ACHN (cell line): ENCODE measurements at regions not wholly inside any gene's neighbourhood (a gene's known extent, or its start where the extent isn't known, plus 50 kb on each side); places are given as distances from the start of the nearest gene placed in this dataset.
A peak's percentile ranks its signal among the peaks of the same experiment; 100 is the strongest.

Experiments
- DNase-seq: peaks from one replicate; pipeline ENCODE4 v3.0.0-alpha.2; 2015
- in situ Hi-C: cut with HindIII; loops from 2 replicates; pipeline ENCODE4 v1.10.0; 2017; ENCODE audit warnings: low sequenced_read_pairs, low pct_ligation_motif_present, low pct_unique_long_range_greater_than_20kb

- in situ Hi-C loops, result no loop called here
- DNase-seq, result no peak
Observed at GRCh38 chr18:41849632-41850031, 105.4 kb upstream of the PIK3C3 start.

GRCh38 chr18:41845563-41845962 is 109.5 kb upstream of the PIK3C3 start:
- in situ Hi-C loops, result no loop called here
- no peak for DNase-seq

- DNase-seq, result no peak
- in situ Hi-C loops, result no loop called here
Observed at GRCh38 chr18:41842886-41843285, 112.1 kb upstream of the PIK3C3 start.

- no peak for DNase-seq
Observed at GRCh38 chr18:41829647-41830516, 125.2 kb upstream of the PIK3C3 start.

GRCh38 chr18:41828137-41828536 is 126.9 kb upstream of the PIK3C3 start:
- in situ Hi-C loops, result no loop called here
- DNase-seq, result no peak

More at GRCh38 chr18:41829647-41830516, 125.2 kb upstream of the PIK3C3 start:
- in situ Hi-C loops, result no loop called here

- in situ Hi-C loops, result no loop called here
- DNase-seq, result no peak
Observed at GRCh38 chr18:41820784-41821183, 134.2 kb upstream of the PIK3C3 start.

GRCh38 chr18:41818381-41819355 is 136.4 kb upstream of the PIK3C3 start:
- in situ Hi-C loops, result no loop called here
- DNase-seq, result no peak

- DNase-seq, result no peak
- in situ Hi-C loops, result no loop called here
Observed at GRCh38 chr18:41814651-41815050, 140.4 kb upstream of the PIK3C3 start.

GRCh38 chr18:41809652-41810051 is 145.4 kb upstream of the PIK3C3 start:
- no peak for DNase-seq
- in situ Hi-C loops, result no loop called here

- in situ Hi-C loops, result no loop called here
- DNase-seq, result no peak
Observed at GRCh38 chr18:41805341-41805740, 149.7 kb upstream of the PIK3C3 start.

- DNase-seq, result no peak
- in situ Hi-C loops, result no loop called here
Observed at GRCh38 chr18:41798879-41799278, 156.2 kb upstream of the PIK3C3 start.

GRCh38 chr18:41790687-41791086 is 164.3 kb upstream of the PIK3C3 start:
- DNase-seq, result peak; percentile 4
- in situ Hi-C loops, result no loop called here

- in situ Hi-C loops, result no loop called here
Observed at GRCh38 chr18:41789001-41789400, 166.0 kb upstream of the PIK3C3 start.

GRCh38 chr18:41783879-41784278 is 171.2 kb upstream of the PIK3C3 start:
- DNase-seq, result no peak
- in situ Hi-C loops, result no loop called here

More at GRCh38 chr18:41789001-41789400, 166.0 kb upstream of the PIK3C3 start:
- DNase-seq, result no peak

- in situ Hi-C loops, result no loop called here
- DNase-seq, result no peak
Observed at GRCh38 chr18:41783065-41783818, 171.8 kb upstream of the PIK3C3 start.

- DNase-seq, result no peak
- in situ Hi-C loops, result no loop called here
Observed at GRCh38 chr18:41771973-41772372, 183.1 kb upstream of the PIK3C3 start.

- in situ Hi-C loops, result no loop called here
- no peak for DNase-seq
Observed at GRCh38 chr18:41769265-41769664, 185.8 kb upstream of the PIK3C3 start.

GRCh38 chr18:41768467-41768866 is 186.6 kb upstream of the PIK3C3 start:
- no peak for DNase-seq
- in situ Hi-C loops, result no loop called here

GRCh38 chr18:41767960-41768359 is 187.1 kb upstream of the PIK3C3 start:
- in situ Hi-C loops, result no loop called here
- DNase-seq, result peak; percentile 48
